ENCODE measurements at regions not wholly inside any gene's neighbourhood (a gene's known extent, or its start where the extent isn't known, plus 50 kb on each side); places are given as distances from the start of the nearest gene placed in this dataset.

DNA sequence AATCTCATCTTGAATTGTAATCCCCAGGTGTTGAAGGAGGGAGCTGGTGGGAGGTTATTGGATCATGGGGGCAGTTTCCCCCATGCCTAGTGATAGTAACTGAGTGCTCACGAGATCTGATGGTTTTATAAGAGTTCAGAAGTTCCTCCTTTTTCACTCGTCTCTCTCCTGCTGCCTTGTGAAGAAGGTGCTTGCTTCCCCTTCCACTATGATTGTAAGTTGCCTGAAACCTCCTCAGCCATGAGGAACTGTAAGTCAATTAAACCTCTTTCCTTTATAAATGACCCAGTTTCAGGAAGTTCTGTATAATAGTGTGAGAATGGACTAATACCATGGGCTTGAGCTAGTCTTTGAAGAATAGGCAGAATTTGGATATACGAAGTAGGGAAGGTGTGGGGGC, 113.9 kb downstream of the RIN2 start:
- Histone ChIP-seq H3K27me3 (ENCODE audit: insufficient read depth, poor library complexity, severe bottlenecking) (no peaks in the 10 kb centered on the region), H3K27ac (replicated peaks) (no peak overlapping the region), H3K4me3 (replicated peaks; ENCODE audit: insufficient read depth, low read length) (no peak overlapping the region)
- DNase-seq (ENCODE audit: low read depth in 1 of 2, low spot score in 1 of 2) = peak; percentile 2 to 19
- TF ChIP-seq POLR2AphosphoS5 (IDR thresholded peaks at IDR 0.05; ENCODE audit: low read depth) (no peak), SPI1 (IDR thresholded peaks at IDR 0.05; ENCODE audit: borderline replicate concordance, low read depth) (no peak), GABPA (IDR thresholded peaks at IDR 0.05; ENCODE audit: low read depth) (no peak)
- TF ChIP-seq, protein P1, sequence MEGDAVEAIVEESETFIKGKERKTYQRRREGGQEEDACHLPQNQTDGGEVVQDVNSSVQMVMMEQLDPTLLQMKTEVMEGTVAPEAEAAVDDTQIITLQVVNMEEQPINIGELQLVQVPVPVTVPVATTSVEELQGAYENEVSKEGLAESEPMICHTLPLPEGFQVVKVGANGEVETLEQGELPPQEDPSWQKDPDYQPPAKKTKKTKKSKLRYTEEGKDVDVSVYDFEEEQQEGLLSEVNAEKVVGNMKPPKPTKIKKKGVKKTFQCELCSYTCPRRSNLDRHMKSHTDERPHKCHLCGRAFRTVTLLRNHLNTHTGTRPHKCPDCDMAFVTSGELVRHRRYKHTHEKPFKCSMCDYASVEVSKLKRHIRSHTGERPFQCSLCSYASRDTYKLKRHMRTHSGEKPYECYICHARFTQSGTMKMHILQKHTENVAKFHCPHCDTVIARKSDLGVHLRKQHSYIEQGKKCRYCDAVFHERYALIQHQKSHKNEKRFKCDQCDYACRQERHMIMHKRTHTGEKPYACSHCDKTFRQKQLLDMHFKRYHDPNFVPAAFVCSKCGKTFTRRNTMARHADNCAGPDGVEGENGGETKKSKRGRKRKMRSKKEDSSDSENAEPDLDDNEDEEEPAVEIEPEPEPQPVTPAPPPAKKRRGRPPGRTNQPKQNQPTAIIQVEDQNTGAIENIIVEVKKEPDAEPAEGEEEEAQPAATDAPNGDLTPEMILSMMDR (IDR thresholded peaks at IDR 0.05; ENCODE audit: insufficient read depth, low read length) = no peak
- TF ChIP-seq, protein P2, sequence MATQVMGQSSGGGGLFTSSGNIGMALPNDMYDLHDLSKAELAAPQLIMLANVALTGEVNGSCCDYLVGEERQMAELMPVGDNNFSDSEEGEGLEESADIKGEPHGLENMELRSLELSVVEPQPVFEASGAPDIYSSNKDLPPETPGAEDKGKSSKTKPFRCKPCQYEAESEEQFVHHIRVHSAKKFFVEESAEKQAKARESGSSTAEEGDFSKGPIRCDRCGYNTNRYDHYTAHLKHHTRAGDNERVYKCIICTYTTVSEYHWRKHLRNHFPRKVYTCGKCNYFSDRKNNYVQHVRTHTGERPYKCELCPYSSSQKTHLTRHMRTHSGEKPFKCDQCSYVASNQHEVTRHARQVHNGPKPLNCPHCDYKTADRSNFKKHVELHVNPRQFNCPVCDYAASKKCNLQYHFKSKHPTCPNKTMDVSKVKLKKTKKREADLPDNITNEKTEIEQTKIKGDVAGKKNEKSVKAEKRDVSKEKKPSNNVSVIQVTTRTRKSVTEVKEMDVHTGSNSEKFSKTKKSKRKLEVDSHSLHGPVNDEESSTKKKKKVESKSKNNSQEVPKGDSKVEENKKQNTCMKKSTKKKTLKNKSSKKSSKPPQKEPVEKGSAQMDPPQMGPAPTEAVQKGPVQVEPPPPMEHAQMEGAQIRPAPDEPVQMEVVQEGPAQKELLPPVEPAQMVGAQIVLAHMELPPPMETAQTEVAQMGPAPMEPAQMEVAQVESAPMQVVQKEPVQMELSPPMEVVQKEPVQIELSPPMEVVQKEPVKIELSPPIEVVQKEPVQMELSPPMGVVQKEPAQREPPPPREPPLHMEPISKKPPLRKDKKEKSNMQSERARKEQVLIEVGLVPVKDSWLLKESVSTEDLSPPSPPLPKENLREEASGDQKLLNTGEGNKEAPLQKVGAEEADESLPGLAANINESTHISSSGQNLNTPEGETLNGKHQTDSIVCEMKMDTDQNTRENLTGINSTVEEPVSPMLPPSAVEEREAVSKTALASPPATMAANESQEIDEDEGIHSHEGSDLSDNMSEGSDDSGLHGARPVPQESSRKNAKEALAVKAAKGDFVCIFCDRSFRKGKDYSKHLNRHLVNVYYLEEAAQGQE (IDR thresholded peaks at IDR 0.05; ENCODE audit: insufficient replicate concordance, low read depth) = no peak

DNA sequence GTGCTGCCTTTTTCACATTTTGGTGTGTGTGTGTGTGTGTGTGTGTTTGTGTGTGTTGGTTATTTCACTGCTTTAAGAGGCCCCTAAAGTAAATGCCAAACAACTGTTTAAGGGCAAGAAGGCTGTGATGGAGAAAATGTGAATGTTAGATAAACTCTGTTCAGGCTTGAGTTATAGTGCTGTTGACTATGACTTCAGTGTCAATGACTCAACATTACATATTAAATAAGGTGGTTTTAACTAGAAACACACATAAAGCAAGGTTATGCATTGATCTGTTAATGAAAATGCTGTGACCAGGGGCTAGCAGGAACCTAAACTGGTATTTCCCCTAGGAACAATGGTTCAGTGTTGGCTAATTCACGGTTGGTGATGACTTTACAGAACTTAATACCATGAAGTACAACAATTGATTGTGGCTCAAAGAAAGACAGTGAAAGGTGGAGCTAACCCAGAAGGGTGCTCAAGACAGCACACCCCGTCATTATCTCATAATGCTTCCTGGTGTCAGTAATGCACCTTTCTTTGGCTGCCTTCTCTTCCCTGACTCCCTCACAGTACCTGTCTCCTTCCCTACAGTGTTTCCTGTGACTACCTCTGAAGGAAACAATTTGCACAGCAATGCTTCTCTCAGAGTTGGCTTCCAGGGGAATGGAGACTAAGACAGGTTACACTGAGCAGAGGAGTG, 116.1 kb downstream of the RIN2 start:
- Histone ChIP-seq H3K27me3 (ENCODE audit: insufficient read depth, poor library complexity, severe bottlenecking) (no peaks in the 10 kb centered on the region), H3K27ac (replicated peaks) (no peak overlapping the region), H3K4me3 (replicated peaks; ENCODE audit: insufficient read depth, low read length) (no peak overlapping the region)
- no peak for DNase-seq (ENCODE audit: low read depth in 1 of 2, low spot score in 1 of 2)
- TF ChIP-seq, protein P1 (IDR thresholded peaks at IDR 0.05; ENCODE audit: insufficient read depth, low read length) = no peak
- no peak for TF ChIP-seq GABPA (IDR thresholded peaks at IDR 0.05; ENCODE audit: low read depth)
- no peak for TF ChIP-seq SPI1 (IDR thresholded peaks at IDR 0.05; ENCODE audit: borderline replicate concordance, low read depth)
- TF ChIP-seq, protein P2 (IDR thresholded peaks at IDR 0.05; ENCODE audit: insufficient replicate concordance, low read depth) = no peak
- TF ChIP-seq POLR2AphosphoS5 (IDR thresholded peaks at IDR 0.05; ENCODE audit: low read depth) = no peak

DNA sequence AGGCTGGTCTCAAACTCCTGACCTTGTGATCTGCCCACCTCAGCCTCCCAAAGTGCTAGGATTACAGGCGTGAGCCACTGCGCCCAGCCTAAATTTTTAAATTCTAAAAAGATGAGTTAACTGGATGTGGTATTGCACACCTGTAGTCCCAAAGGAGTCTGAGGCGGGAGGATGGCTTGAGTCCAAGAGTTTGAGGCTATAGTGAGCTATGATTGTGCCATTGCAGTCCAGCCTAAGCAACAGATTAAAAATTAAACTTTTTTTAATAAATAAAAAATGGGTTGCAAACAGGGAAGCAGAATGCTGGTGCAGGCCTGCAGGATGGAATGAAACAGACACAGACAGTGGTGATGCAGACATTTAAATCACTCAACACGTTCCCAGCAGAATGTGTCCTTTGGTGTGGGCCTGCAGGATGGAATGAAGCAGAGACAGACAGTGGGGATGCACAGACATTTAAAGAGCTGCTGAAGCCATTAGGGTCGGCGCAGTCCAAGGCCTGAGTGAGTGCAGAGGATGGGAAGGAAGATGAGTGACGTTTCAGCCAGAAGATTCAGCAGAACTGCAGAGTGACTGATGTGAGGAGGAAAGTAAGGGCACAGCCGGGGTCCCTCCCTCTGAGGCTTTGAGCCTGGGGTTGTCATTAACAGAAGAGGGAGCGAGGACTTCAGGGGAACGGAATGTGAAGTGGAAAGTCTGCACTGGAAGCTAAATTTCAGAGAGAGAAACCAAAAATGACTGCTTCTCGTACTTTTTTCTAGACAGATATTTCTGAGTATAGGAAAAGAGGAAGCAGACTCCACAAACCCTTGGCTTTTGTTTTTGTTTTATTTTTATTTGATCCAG, 117.5 kb downstream of the RIN2 start:
- no peak for TF ChIP-seq GABPA (IDR thresholded peaks at IDR 0.05; ENCODE audit: low read depth)
- TF ChIP-seq, protein P2 (IDR thresholded peaks at IDR 0.05; ENCODE audit: insufficient replicate concordance, low read depth) = no peak
- TF ChIP-seq SPI1 (IDR thresholded peaks at IDR 0.05; ENCODE audit: borderline replicate concordance, low read depth) = no peak
- TF ChIP-seq POLR2AphosphoS5 (IDR thresholded peaks at IDR 0.05; ENCODE audit: low read depth) = no peak
- TF ChIP-seq, protein P1 (IDR thresholded peaks at IDR 0.05; ENCODE audit: insufficient read depth, low read length) = no peak
- H3K27me3 ChIP-seq (ENCODE audit: insufficient read depth, poor library complexity, severe bottlenecking) = no peaks in the 10 kb centered on the region
- H3K4me3 ChIP-seq (replicated peaks; ENCODE audit: insufficient read depth, low read length) = no peak overlapping the region
- no peak for DNase-seq (ENCODE audit: low read depth in 1 of 2, low spot score in 1 of 2)
- no peak overlapping the region for H3K27ac ChIP-seq (replicated peaks)
